ENCODE measurements at regions not wholly inside any gene's neighbourhood (a gene's known extent, or its start where the extent isn't known, plus 50 kb on each side); places are given as distances from the start of the nearest gene placed in this dataset.

DNA sequence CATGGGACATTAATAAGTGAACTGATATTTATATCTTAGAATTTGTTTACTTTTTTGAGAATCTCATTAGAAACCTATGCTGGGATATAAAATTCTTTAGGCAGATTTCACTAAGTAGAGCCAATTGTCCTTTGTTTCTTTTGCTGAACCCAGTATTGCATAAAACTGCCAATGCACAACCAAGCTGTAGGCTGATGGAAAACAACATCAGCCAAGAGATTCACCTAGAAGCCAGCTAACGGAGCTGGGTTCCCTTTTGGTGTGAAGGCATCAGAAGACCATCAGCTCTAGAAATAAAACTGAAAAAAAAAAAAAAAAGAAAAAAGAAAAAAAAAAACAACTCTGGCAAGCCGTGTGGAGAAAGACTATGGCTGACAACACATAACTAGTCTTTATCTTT is 328.2 kb upstream of the PDE3A start:
- Histone ChIP-seq H3K4me1 (ENCODE audit: control extremely low read depth in 1 of 4, control insufficient read depth in 4 of 4, insufficient read depth in 4 of 4, low read length in 3 of 4) (no peaks in the 10 kb centered on the region), H3K27ac (ENCODE audit: insufficient read depth in 1 of 2, low read depth in 1 of 2, low read length in 2 of 2, poor library complexity in 1 of 2, severe bottlenecking in 2 of 2) (no peak overlapping the region), H3K4me3 (ENCODE audit: control insufficient read depth in 1 of 7, extremely low read depth in 1 of 7, insufficient read depth in 4 of 7, low read depth in 2 of 7, low read length in 6 of 7) (no peak overlapping the region), H3K27me3 (replicated peaks in 2 of 5; ENCODE audit: control insufficient read depth in 4 of 5, insufficient read depth in 5 of 5, low read length in 4 of 5) (no peaks in the 10 kb centered on the region), H3K9me3 (ENCODE audit: control extremely low read depth in 1 of 5, control insufficient read depth in 4 of 5, insufficient read depth in 2 of 5, low read depth in 1 of 5, low read length in 4 of 5) (no peaks in the 10 kb centered on the region), H3K36me3 (ENCODE audit: control insufficient read depth in 4 of 4, insufficient read depth in 4 of 4, low read length in 3 of 4) (no peaks in the 10 kb centered on the region)
- ChIA-PET CTCF (no interaction called here), POLR2A (interaction anchor here (0.6 kb wide), 1 partner anchor 527 kb away, joined by 3 read pairs; no protein-coding TSS in a partner anchor)
- WGBS (ENCODE audit: insufficient coverage): no CpG with 5 or more reads among the region's 2 CpGs
- DNase-seq: no peak

DNA sequence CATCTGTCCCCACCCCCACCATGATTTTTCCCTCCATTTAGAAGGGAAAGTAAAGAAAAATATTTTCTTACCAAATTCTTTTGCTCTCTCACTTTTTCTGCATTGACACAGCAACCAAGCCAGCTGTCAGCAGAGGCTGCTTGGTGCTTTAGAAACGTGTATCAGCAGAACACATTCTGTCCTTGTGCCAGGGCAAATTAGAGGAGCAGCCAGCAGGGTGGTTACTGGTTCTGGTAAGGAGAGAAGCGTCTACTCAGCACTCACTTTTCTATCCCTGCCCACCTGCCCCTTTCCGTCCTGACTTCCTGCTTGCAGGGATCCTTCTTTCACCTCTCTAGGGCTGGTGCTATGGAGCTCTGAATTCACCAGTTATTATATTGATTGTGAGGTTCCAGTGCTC is 327.5 kb upstream of the PDE3A start:
- no peak for DNase-seq
- ChIA-PET POLR2A (no interaction called here), CTCF (no interaction called here)
- H3K27ac ChIP-seq (ENCODE audit: insufficient read depth in 1 of 2, low read depth in 1 of 2, low read length in 2 of 2, poor library complexity in 1 of 2, severe bottlenecking in 2 of 2): no peak overlapping the region
- WGBS (ENCODE audit: insufficient coverage): 80% methylated on average over 1 of the region's 3 CpGs
- H3K36me3 ChIP-seq (ENCODE audit: control insufficient read depth in 4 of 4, insufficient read depth in 4 of 4, low read length in 3 of 4): no peaks in the 10 kb centered on the region
- H3K4me1 ChIP-seq (ENCODE audit: control extremely low read depth in 1 of 4, control insufficient read depth in 4 of 4, insufficient read depth in 4 of 4, low read length in 3 of 4): no peaks in the 10 kb centered on the region
- no peaks in the 10 kb centered on the region for H3K9me3 ChIP-seq (ENCODE audit: control extremely low read depth in 1 of 5, control insufficient read depth in 4 of 5, insufficient read depth in 2 of 5, low read depth in 1 of 5, low read length in 4 of 5)
- no peaks in the 10 kb centered on the region for H3K27me3 ChIP-seq (replicated peaks in 2 of 5; ENCODE audit: control insufficient read depth in 4 of 5, insufficient read depth in 5 of 5, low read length in 4 of 5)
- H3K4me3 ChIP-seq (ENCODE audit: control insufficient read depth in 1 of 7, extremely low read depth in 1 of 7, insufficient read depth in 4 of 7, low read depth in 2 of 7, low read length in 6 of 7): no peak overlapping the region

DNA sequence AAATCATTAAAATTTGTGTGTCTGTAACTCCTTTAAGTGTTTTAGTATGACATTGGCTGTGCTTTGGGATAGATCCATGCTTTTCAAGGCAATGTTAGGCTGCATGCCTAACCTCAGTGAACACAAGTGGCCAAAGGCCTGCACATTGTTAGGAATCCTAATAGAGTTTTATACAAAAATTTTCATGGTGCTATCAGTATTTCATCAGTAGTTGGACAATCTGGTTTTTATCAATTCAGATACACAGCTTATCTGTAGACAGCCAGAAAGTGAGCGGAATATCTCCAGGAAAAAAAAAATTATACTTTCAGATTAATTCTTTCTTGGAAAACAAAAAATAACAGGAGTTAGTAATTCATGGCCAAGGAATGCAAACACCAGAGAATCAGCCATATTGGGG is 324.0 kb upstream of the PDE3A start:
- CTCF ChIA-PET: no interaction called here
- Histone ChIP-seq H3K27me3 (replicated peaks in 2 of 5; ENCODE audit: control insufficient read depth in 4 of 5, insufficient read depth in 5 of 5, low read length in 4 of 5) (no peaks in the 10 kb centered on the region), H3K4me1 (ENCODE audit: control extremely low read depth in 1 of 4, control insufficient read depth in 4 of 4, insufficient read depth in 4 of 4, low read length in 3 of 4) (no peaks in the 10 kb centered on the region), H3K27ac (ENCODE audit: insufficient read depth in 1 of 2, low read depth in 1 of 2, low read length in 2 of 2, poor library complexity in 1 of 2, severe bottlenecking in 2 of 2) (no peak overlapping the region), H3K36me3 (ENCODE audit: control insufficient read depth in 4 of 4, insufficient read depth in 4 of 4, low read length in 3 of 4) (no peaks in the 10 kb centered on the region), H3K4me3 (ENCODE audit: control insufficient read depth in 1 of 7, extremely low read depth in 1 of 7, insufficient read depth in 4 of 7, low read depth in 2 of 7, low read length in 6 of 7) (no peak overlapping the region), H3K9me3 (ENCODE audit: control extremely low read depth in 1 of 5, control insufficient read depth in 4 of 5, insufficient read depth in 2 of 5, low read depth in 1 of 5, low read length in 4 of 5) (no peaks in the 10 kb centered on the region)
- POLR2A ChIA-PET: no interaction called here
- WGBS (ENCODE audit: insufficient coverage): no CpG with 5 or more reads among the region's 1 CpG
- DNase-seq: no peak

DNA sequence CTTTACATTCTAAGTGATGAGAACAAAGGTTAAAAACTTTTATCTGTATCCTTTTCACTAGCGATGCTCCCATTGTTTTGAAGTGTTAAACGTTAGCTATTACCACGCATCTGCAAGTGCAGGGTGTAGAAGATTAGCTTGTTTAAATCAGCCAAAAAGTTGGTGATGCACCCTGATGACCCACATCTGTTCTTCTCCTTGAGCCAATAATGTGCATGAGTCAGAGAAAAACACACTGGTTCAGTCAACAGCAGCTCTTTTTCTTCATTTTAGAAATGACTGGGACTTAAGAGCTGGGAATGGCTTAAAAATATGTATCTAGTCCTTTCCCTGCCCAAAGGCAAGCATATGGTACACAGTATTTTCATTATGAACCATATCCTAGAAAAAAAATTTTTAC is 323.5 kb upstream of the PDE3A start:
- no peaks in the 10 kb centered on the region for H3K9me3 ChIP-seq (ENCODE audit: control extremely low read depth in 1 of 5, control insufficient read depth in 4 of 5, insufficient read depth in 2 of 5, low read depth in 1 of 5, low read length in 4 of 5)
- no peaks in the 10 kb centered on the region for H3K36me3 ChIP-seq (ENCODE audit: control insufficient read depth in 4 of 4, insufficient read depth in 4 of 4, low read length in 3 of 4)
- no peaks in the 10 kb centered on the region for H3K4me1 ChIP-seq (ENCODE audit: control extremely low read depth in 1 of 4, control insufficient read depth in 4 of 4, insufficient read depth in 4 of 4, low read length in 3 of 4)
- no peak for DNase-seq
- 97% methylated on average over 3 of the region's 3 CpGs for WGBS (ENCODE audit: insufficient coverage)
- H3K27me3 ChIP-seq (replicated peaks in 2 of 5; ENCODE audit: control insufficient read depth in 4 of 5, insufficient read depth in 5 of 5, low read length in 4 of 5): no peaks in the 10 kb centered on the region
- no peak overlapping the region for H3K4me3 ChIP-seq (ENCODE audit: control insufficient read depth in 1 of 7, extremely low read depth in 1 of 7, insufficient read depth in 4 of 7, low read depth in 2 of 7, low read length in 6 of 7)
- ChIA-PET POLR2A (no interaction called here), CTCF (no interaction called here)
- H3K27ac ChIP-seq (ENCODE audit: insufficient read depth in 1 of 2, low read depth in 1 of 2, low read length in 2 of 2, poor library complexity in 1 of 2, severe bottlenecking in 2 of 2): no peak overlapping the region

DNA sequence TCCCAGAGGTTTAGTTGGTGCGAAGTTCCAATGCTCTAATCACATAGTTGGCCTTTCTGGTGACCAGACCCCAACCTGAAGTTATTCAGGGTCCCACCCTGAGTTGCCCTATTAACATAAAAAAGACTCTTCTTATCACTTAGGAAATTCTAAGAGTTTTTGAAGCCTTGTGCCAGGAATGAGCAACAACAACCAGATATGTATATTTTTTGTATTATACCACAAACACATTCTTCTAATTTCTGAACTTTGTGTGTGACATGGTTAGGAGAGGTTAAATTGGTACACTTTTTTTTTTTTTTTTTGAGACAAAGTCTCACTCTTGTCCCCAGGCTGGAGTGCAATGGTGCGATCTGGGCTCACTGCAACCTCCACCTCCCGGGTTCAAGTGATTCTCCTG is 320.4 kb upstream of the PDE3A start:
- CTCF ChIA-PET: no interaction called here

DNA sequence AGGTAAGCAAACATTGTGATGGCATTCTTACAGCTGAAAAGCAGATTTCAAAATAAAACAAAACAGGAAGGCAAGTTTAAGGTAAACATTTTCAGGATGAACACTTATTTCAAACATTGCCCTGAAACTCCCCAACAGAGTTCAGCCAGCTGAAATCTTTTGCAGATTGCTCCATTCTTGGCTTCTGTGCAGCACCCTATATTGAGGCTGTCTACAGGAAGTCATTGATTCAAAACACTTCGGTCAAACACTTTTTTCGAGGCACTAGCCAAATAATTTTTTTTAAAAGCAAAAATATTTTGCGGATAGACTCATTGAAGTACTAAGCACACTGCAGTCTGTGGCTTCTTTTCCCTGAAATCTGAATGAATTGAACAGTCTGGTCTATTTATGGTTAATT is 318.1 kb upstream of the PDE3A start:
- no peaks in the 10 kb centered on the region for H3K27me3 ChIP-seq (replicated peaks in 2 of 5; ENCODE audit: control insufficient read depth in 4 of 5, insufficient read depth in 5 of 5, low read length in 4 of 5)
- H3K4me3 ChIP-seq (ENCODE audit: control insufficient read depth in 1 of 7, extremely low read depth in 1 of 7, insufficient read depth in 4 of 7, low read depth in 2 of 7, low read length in 6 of 7): no peak overlapping the region
- no peaks in the 10 kb centered on the region for H3K9me3 ChIP-seq (ENCODE audit: control extremely low read depth in 1 of 5, control insufficient read depth in 4 of 5, insufficient read depth in 2 of 5, low read depth in 1 of 5, low read length in 4 of 5)
- 85% methylated on average over 2 of the region's 3 CpGs for WGBS (ENCODE audit: insufficient coverage)
- CTCF ChIA-PET: interaction anchor here (1.5 kb wide), 1 partner anchor 281 kb away, joined by 3 read pairs; no protein-coding TSS in a partner anchor
- POLR2A ChIA-PET: no interaction called here
- DNase-seq: no peak
- H3K36me3 ChIP-seq (ENCODE audit: control insufficient read depth in 4 of 4, insufficient read depth in 4 of 4, low read length in 3 of 4): no peaks in the 10 kb centered on the region
- no peaks in the 10 kb centered on the region for H3K4me1 ChIP-seq (ENCODE audit: control extremely low read depth in 1 of 4, control insufficient read depth in 4 of 4, insufficient read depth in 4 of 4, low read length in 3 of 4)
- H3K27ac ChIP-seq (ENCODE audit: insufficient read depth in 1 of 2, low read depth in 1 of 2, low read length in 2 of 2, poor library complexity in 1 of 2, severe bottlenecking in 2 of 2): no peak overlapping the region

More for the DNA sequence above, 320.4 kb upstream of the PDE3A start:
- Histone ChIP-seq H3K27me3 (replicated peaks in 2 of 5; ENCODE audit: control insufficient read depth in 4 of 5, insufficient read depth in 5 of 5, low read length in 4 of 5) (no peaks in the 10 kb centered on the region), H3K4me1 (ENCODE audit: control extremely low read depth in 1 of 4, control insufficient read depth in 4 of 4, insufficient read depth in 4 of 4, low read length in 3 of 4) (no peaks in the 10 kb centered on the region), H3K27ac (ENCODE audit: insufficient read depth in 1 of 2, low read depth in 1 of 2, low read length in 2 of 2, poor library complexity in 1 of 2, severe bottlenecking in 2 of 2) (no peak overlapping the region), H3K4me3 (ENCODE audit: control insufficient read depth in 1 of 7, extremely low read depth in 1 of 7, insufficient read depth in 4 of 7, low read depth in 2 of 7, low read length in 6 of 7) (no peak overlapping the region), H3K36me3 (ENCODE audit: control insufficient read depth in 4 of 4, insufficient read depth in 4 of 4, low read length in 3 of 4) (no peaks in the 10 kb centered on the region), H3K9me3 (ENCODE audit: control extremely low read depth in 1 of 5, control insufficient read depth in 4 of 5, insufficient read depth in 2 of 5, low read depth in 1 of 5, low read length in 4 of 5) (no peaks in the 10 kb centered on the region)
- no peak for DNase-seq
- WGBS (ENCODE audit: insufficient coverage): 100% methylated on average over 1 of the region's 3 CpGs
- POLR2A ChIA-PET: no interaction called here

DNA sequence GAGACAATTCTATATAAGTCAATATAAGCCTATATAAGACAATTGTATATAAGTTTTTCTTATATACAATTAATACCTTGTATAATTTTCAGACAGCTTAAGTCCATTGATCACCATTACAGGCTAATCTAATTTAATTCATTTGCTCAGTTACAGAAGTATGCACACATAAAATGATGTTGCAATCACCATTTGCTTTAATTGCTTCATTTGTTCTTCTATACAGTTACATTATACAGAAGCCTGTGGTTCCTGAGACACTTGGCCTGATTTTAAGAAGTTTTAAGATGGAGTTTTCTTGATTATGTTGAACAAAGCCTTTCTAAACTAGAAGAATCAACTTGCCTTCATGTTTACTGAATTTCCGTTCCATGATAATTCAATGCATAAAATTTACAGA is 314.6 kb upstream of the PDE3A start:
- DNase-seq: no peak
- WGBS (ENCODE audit: insufficient coverage): no CpG with 5 or more reads among the region's 1 CpG
- Histone ChIP-seq H3K4me1 (ENCODE audit: control extremely low read depth in 1 of 4, control insufficient read depth in 4 of 4, insufficient read depth in 4 of 4, low read length in 3 of 4) (no peaks in the 10 kb centered on the region), H3K36me3 (ENCODE audit: control insufficient read depth in 4 of 4, insufficient read depth in 4 of 4, low read length in 3 of 4) (no peaks in the 10 kb centered on the region), H3K27ac (ENCODE audit: insufficient read depth in 1 of 2, low read depth in 1 of 2, low read length in 2 of 2, poor library complexity in 1 of 2, severe bottlenecking in 2 of 2) (no peak overlapping the region), H3K9me3 (ENCODE audit: control extremely low read depth in 1 of 5, control insufficient read depth in 4 of 5, insufficient read depth in 2 of 5, low read depth in 1 of 5, low read length in 4 of 5) (peaks cover 0 to under 1% (median 0%) of the 10 kb centered on the region in 5 experiments), H3K27me3 (replicated peaks in 2 of 5; ENCODE audit: control insufficient read depth in 4 of 5, insufficient read depth in 5 of 5, low read length in 4 of 5) (no peaks in the 10 kb centered on the region), H3K4me3 (ENCODE audit: control insufficient read depth in 1 of 7, extremely low read depth in 1 of 7, insufficient read depth in 4 of 7, low read depth in 2 of 7, low read length in 6 of 7) (no peak overlapping the region)
- ChIA-PET POLR2A (no interaction called here), CTCF (no interaction called here)

Data from common myeloid progenitor, CD34-positive (primary cell).